ENCODE measurements at regions not wholly inside any gene's neighbourhood (a gene's known extent, or its start where the extent isn't known, plus 50 kb on each side); places are given as distances from the start of the nearest gene placed in this dataset.
"Not testable (repeated sequence)": the region's sequence is repeated elsewhere in the genome, so short reads cannot be mapped to it uniquely, and the experiment has no call there.

- DNase-seq = no peak
These were observed 242.8 kb downstream of the CCSER2 start for GRCh38 chr10:84571146-84571545.

DNA sequence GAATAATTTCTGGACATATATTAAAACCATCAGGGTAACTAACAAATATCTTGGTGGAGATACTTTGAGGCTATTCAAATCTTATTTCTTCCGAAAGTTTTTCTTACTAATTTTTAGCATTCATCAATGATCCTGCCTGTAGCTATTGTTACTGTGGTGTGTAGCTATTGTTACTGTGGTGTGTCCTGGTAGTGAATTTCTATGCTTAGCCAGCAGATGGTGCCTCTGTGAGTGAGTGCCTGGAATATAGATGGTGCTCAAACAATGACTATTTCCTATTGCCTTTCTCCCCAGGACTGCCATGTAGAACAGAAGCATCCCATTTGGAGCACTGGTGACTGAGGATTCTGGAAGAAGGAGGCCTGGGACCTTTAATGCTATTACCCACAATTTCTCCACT, 245.7 kb downstream of the CCSER2 start:
- DNase-seq = no peak

- DNase-seq = no peak
These were observed 253.6 kb downstream of the CCSER2 start for GRCh38 chr10:84581976-84582375.

DNA sequence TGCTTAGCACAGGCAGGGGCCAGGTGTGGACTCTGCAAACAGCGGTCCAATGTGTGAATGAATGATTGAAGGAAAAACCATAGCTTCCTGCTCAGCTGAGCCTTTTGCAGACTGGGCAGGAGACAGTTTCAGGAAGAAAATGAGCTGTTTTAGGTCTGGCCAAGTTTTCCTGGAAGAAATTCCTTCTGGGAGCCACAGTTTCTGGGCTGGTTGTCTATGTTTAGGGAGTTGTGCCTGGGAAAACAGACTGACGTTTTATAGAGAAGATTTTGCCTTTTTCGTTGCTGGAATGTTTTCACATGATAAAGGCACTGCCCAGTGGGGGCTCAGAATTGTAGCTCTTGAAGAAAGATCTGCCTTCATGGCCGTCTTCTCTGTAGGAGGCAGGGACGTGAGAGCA, 255.1 kb downstream of the CCSER2 start:
- no peak for DNase-seq

GRCh38 chr10:84587789-84588188, 259.4 kb downstream of the CCSER2 start:
- DNase-seq = no peak

DNA sequence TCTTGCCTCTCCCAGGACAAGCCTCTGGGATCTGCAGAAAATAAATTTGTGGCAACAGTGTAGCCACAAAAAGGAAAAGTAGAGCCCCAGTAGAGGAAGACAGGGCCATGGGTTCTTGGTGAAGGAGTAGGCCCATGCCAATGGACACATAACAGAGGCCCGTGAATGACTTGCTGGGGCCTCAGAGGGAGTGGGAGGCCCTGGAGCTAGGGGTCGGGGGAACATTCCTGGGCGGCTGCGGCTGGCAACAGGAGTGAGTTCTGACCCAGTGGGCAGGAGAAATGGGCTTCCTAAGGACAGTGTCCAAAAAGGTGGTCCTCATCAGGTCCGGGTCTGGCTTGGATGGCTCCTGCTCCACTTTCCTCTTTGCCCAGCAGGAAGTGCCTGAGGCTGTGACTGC, 260.0 kb downstream of the CCSER2 start:
- DNase-seq = no peak

DNA sequence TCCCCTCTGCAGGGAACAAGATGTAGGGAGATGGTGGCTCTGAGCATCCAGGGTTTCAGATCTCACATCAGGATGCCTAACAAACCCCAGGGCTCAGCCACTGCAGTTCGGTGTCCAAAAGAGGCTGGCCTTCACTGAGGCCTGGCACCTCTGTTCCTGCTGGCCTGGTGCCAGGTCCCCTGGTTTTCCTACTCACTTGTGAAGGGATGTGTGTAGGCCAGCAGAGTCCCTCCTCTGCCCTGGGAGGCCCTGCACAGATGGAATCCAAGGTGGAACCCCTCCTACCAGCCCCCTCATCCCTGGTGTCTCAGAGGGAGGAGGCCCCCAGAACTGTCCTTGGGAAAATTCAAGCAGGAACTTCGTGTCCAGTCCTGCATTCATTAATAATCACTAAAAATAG, 260.6 kb downstream of the CCSER2 start:
- DNase-seq = no peak

DNA sequence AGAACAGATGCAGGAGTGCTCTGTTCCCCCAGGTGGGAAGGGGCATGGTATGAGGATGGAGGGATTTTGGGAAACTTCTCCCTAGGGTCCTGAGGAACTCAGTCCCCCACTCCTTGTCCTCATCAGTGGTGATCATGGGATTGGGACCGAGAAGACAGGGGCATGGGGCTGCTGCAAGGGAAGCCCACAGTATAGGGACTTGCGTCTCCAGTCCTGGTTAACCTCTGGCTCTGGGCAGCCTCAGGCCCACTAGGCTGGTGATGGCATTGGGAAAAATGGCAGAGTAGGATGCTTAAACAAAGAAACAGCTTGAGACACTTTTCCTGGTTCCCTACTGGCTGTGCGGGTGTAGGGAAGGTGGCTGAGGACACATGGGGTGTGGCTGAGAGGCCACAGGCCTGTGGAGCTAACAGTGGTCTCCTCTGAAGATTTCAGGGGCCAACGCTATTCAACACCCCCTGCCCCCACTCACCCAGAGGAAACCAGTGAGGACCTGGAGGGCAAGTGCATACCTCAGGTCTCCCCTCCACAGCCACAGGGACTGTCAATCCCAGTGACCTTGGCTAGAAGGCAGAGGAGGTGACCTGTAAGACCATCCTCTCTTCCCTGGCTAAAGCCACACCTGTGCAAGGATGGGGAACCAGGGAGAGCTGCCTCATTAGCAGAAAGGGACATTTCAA, 261.3 kb downstream of the CCSER2 start:
- no peak for DNase-seq

- no peak for DNase-seq
These were observed 262.2 kb downstream of the CCSER2 start for GRCh38 chr10:84590327-84591193.

- DNase-seq = no peak
These were observed 265.1 kb downstream of the CCSER2 start for GRCh38 chr10:84593506-84593905.

DNA sequence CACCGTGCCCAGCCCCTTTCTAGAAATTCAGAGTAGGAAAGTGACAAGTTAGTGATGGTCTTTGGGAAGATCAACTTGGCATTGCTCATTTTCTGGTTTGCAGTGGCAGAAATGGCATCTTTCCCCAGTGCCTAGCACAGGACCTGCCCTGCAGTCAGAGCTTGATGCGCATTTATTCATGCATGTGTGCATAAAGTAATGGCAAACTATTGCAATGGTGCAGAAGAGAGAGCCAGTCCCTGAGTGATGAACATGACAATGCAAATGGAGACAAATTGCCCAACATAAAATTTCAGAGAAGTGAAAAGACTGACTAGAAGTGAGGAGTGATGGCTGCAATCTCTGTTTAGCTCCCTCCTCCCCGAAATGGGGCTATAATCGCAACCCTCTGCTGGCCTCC, 268.2 kb downstream of the CCSER2 start:
- no peak for DNase-seq

DNA sequence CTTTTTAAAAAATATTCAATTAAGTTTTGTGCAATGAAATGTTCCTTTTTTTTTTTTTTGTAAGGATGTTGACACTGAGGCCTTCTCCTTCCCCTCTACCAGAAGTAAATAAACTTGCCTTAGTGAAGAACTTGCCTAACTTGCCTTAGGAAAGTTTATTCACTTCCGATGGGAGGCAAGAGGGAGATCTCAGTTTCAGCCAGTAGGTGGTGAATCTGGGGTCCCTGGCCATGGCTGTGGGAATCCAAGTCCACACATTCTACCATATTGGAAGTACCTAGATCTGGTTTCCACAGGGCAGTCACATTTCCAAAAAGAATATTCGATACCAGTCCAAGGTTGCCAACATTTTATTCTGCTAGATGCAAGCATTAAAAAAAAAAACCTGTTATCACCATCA, 270.9 kb downstream of the CCSER2 start:
- DNase-seq = no peak

DNA sequence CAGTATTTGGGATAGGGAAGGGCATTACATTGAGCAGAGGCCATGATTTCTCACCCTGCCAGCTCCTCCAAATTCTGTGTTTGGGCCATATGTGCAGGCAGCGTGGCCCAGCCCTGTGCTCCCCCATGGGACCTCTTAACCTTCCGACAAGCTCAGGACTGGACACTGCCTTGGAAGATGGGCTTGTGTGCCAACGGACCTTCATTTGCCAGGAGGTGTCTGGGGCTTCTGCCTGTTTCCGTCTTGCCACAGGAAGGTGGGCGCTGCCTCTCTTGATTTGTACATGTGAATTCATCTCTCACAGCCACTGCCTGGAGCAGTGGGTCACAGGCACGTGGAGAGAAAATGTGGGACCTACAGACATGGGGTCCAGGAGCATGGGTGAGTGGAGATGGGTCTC, 272.6 kb downstream of the CCSER2 start:
- no peak for DNase-seq

GRCh38 chr10:84602543-84602942, 274.2 kb downstream of the CCSER2 start:
- not testable (repeated sequence) for DNase-seq

DNA sequence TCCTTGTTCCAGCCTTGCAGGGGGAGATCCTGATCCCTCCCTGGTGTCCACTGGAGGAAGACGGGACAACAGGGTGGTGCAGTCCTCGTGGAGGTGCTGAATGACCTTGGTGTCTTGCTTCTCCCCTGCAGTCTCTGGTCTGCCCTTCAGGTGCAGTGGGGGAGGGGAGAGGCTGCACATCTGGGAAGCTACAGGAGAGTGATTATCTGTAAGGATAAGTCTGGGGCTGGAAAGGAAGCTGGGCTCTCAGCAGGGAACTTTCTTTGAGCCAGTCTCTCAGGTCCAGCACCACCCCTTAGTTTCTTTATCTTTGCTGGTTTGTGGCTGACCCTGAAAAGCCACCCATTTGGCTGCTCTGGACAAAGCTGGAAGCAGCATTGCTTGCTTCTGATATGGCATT, 275.6 kb downstream of the CCSER2 start:
- DNase-seq = no peak

DNA sequence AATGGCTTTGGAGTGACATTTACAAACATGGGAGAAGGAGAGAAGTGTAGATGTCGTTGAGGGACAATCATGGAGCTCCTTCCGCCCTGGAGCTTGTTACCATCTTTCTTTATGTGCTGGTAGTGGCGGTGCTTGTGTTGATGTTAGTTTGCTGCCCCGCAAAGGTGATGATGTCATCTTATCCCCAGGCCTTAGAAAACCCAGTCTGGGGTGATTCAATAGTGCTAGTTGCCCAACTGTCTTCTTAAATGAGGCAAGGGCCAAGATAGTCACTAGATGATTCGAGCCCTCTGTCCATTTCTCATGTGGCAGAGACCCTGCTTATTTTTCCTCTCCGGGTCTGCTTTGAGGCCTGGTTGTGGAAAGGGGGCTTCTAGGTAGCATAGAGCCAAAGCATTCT, 277.4 kb downstream of the CCSER2 start:
- no peak for DNase-seq

DNA sequence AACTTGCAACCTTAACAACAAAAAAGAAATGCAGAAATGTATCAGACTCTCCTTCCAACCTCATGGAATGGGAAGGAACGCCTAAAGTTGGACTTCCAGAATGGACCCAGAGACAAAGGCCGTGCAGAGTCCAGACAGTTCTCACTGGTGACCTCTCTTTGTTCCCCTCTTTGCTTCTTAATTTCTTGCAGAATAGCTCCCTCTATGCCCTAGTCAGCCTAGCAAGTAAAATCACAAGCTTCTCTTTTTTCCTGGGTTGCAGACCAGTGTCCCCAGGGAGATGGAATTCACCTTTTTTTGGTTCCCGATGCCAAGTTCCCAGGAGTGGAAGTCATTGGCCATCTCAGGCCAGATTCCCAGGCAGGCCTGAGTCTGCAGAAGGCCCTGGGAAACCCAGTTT, 278.0 kb downstream of the CCSER2 start:
- DNase-seq = no peak

DNA sequence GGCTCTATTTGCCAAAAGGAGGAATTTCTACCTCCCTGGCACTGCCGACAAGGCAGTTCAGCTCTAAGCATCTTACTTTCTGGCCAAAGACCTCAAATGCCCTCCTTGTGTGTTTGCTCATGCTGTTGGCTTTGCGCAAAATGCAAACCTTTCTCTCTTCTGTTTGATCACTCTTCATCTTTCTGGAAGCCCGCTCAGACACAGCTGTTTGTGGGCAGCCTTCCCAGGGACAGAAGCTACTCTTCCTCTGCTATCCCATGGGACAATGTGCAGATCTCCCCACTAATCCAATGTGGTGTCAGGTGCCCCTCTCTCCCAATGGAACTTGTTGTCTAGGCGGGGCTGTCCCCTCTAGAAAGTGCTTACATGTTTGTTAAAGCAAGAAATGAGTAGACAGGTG, 278.7 kb downstream of the CCSER2 start:
- DNase-seq = no peak

DNA sequence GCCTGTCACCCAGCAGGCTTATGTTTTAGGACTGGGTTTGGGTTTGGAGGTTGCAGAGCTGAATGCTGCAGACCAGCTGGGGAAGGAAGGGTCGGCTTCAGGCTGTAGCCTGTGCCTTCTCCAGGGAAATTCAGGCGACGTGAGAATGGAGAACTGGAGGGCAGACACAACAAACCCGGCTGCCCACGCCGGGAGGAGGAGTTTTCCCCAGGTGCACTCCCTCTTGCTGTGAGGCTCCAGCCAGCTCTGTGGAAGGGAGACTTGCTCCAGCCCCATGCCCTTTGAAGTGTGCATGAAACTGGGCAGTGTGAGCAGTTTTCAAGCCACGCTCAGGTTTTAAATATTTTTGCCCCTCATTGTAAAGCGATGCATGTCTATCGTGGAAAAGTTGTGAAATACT, 279.1 kb downstream of the CCSER2 start:
- DNase-seq = no peak

DNA sequence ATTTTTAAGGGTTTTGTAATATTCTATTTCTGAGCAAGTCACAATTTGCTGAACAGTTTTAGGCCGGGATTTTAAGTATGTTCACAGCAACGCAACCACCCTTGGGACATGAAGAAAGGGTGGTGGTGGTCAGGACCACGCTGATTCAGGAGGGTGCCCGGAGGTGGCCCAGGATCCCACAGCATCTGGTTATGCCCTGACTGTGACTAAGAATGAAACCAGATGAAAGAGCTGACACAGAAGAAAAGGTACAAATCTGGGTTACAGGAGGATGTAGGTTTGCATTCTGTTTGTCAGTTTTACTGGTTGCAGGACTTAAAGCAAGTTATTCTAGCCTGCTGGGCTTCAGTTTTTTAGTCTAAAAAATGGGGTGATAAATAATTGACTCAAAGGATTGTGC, 279.7 kb downstream of the CCSER2 start:
- no peak for DNase-seq

GRCh38 chr10:84613336-84614021, 285.1 kb downstream of the CCSER2 start:
- no peak for DNase-seq

- no peak for DNase-seq
These were observed 298.2 kb downstream of the CCSER2 start for GRCh38 chr10:84626397-84627087.

DNA sequence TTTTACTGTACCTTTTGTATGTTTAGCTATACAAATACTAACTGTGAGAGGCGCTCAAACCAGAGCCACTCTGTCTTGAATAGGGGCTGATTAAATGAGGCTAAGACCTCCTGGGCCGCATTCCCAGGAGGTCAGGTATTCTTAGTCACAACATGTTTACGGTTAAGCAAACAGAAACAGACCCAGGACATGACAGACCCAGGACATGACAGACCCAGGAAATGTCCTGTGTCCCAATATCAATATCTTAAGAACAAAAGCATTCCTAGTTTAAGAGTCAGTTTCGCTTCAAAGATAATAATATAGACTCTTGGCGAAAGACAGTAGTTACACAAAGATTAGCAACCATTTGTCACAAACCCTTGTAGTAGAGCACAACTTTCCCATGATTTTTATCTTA, 304.5 kb downstream of the CCSER2 start:
- DNase-seq = no peak
